Activated CD4-positive, CD25-positive, alpha-beta regulatory T cell (primary cell): ENCODE measurements at regions not wholly inside any gene's neighbourhood (a gene's known extent, or its start where the extent isn't known, plus 50 kb on each side); places are given as distances from the start of the nearest gene placed in this dataset.

Source experiments
- DNase-seq, 4 experiments: peaks; one replicate each; lab custom pipeline; 2025; lab: John Stamatoyannopoulos, UW

GRCh38 chr10:78742730-78743615 is 325.8 kb upstream of the ZMIZ1 start:
- no peak for DNase-seq

- no peak for DNase-seq
Measured at GRCh38 chr10:78744056-78744455, 324.7 kb upstream of the ZMIZ1 start.

GRCh38 chr10:78744491-78745090 is 324.2 kb upstream of the ZMIZ1 start:
- no peak for DNase-seq

GRCh38 chr10:78745441-78745840 is 323.3 kb upstream of the ZMIZ1 start:
- no peak for DNase-seq

- no peak for DNase-seq
Measured at GRCh38 chr10:78746155-78746763, 322.5 kb upstream of the ZMIZ1 start.

DNA sequence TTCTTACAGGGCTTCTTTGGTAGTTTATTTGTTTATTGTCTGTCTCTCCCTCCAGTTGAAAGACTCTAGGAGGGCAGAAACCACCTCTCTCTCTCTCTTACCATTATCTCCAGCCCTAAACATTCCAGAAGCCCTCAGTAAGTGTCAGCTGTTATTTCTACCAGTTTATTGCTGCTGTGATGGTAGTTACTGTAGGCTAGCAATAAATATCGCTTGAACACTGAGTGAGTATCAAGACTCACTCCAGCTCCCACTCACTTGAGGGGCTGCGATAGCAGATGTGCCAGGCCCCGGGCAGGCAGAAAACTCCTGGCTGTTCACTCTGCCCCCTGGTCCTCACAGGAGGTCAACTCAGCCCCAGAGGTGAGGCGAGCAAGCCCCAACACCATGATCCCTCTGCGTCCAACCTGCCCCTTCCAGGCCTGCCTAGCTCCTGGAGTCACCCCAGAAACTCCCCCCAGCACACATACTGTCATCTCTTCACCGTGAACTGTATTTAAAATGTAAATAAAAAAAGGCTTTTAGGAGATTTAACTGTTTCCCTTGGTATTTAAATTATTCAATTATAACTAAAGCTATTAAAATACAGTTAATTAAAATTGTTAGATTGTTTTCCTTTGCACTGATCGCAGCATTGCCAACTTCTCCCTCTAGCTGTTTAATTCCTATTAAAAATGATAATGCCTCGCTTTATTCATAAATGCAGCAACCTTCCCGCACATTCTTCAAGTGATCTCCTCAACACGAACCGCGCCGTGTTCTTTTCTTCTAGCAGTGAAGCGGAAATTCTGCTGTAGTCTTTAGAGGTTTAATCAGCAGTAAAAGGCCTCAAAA is 321.1 kb upstream of the ZMIZ1 start:
- DNase-seq = no peak

DNA sequence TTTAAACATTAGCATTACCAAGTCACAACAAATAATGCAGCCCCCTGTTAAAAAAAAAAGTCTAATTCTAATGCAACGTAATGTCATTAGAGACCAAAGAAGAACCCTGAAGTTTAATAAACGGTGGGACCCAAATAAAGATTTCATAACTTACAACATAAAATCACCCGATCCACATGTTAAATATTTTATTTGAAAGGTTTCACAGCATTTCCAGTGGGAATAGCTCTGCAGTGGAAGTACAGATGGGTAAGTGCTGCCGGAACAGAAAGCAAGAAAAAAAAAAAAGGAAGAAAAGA is 320.6 kb upstream of the ZMIZ1 start:
- no peak for DNase-seq

DNA sequence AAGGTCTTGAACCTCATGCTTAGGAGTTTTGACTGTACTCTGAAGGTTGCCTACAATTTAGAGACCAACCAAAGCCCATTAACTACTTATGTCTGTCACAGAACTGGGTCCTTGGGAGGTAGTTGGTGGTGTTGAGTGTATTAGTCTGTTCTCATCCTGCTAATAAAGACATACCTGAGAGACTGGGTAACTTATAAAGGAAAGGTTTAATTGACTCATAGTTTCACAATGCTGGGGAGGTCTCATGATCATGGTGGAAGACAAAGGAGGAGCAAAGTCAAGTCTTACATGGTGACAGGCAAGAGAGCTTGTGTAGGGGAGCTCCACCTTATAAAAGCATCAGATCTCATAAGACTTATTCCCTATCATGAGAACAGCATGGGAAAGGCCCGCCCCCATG is 319.6 kb upstream of the ZMIZ1 start:
- no peak for DNase-seq

- no peak for DNase-seq
Measured at GRCh38 chr10:78749898-78750297, 318.9 kb upstream of the ZMIZ1 start.

DNA sequence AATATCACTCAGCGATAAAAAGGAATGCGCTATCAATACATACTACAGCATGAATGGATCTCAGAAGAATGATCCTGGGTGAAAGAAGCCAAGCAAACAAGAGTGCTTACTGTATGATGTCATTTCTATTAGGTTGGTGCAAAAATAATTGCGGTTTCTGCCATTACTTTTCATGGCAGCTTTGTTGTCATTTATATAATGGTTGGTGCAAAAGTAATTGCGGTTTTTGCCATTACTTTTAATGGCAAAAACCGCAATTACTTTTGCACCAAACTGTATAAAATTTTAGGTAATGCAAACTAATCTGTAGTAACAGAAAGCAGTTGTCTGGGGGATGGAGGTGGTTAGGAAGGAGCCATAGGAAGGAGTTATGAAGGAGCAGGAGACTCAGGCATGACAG is 318.3 kb upstream of the ZMIZ1 start:
- DNase-seq = no peak

GRCh38 chr10:78751716-78752115 is 317.1 kb upstream of the ZMIZ1 start:
- no peak for DNase-seq

GRCh38 chr10:78752221-78752620 is 316.5 kb upstream of the ZMIZ1 start:
- no peak for DNase-seq

DNA sequence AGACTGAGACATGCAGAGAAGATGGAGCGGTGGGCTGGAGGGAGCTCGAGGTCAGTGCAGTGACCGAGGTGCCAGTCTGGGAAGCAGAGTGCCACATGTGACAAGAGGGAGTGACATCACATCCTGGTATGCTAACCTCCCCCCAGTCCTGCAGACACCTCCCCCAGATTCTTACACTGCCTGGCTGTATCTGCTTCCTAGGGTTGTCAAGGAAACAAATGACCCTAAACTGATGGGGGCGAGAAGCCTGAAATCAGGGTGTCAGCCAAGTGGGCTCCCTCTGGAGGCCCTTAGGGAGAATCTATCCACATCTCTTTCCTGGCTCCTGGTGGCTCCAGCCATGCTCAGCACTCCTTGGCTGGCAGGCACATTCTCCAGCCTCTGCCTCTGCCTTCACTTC is 316.1 kb upstream of the ZMIZ1 start:
- no peak for DNase-seq

DNA sequence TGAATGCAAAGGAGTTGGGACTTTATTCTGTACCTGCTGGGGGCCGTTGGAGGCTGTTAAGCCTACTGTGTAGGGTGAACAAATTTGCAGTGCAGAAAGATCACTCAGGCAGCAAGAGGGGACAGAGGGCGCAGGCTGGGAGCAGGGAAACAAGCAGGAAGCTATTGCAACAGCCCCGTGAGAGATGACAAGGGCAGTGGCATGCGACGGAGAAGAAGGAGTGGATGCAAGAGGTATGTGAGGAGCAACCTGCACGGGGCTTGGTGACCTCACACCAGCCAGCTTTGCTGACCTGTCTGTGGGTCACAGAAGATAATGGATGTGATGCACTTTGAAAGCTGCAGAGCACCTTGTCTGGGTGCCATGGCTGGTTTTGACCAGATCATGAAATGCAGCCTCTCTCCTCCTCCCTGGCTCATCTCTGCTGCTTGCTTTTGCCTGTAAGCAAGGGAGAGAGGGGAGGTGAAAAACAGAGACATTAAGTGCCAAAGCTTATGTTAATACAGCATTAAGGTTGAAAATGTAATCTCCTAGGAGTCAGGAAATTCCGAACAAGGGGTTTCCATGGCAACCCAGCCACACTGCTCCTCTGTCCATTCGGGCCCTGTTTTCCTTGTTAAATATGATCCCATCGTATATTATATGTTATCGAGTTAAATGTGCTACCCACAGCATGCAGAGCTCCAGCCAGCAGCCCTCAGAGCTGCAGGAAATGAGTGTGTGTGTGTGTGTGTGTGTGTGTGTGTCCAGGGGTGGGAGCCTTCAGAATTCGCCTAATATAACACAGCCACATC is 314.3 kb upstream of the ZMIZ1 start:
- no peak for DNase-seq

DNA sequence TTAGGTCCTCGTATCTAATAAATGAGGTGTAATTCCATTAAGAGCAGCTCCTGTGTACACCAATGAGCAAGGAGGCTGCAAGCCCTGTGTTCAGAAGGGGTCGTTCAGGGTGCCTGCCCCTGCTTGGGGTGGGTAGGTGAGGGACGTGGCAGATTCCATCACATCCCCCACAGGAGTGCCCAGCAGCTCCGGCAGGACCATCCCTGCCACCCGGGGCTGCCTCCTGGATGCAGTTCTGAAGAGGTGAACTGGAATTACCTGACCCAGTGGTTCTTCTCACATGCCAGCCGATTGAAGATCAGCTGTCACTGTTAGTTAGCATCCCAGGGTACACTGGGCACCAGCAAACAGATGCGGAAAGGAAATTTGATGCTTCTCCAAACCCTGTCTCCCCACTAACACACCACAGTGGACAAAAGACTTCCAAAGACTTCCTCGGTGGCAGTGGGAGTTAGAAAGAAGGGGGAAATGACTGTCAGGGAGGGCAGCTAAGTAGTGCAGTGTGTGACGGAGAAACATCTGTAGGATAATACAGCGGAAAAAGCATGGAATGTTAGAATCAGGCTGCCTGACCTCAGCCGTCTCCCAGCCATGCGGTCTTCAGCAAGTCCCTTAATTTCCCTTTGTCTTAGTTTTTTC is 313.6 kb upstream of the ZMIZ1 start:
- DNase-seq = no peak

GRCh38 chr10:78755877-78756455 is 312.8 kb upstream of the ZMIZ1 start:
- no peak for DNase-seq

DNA sequence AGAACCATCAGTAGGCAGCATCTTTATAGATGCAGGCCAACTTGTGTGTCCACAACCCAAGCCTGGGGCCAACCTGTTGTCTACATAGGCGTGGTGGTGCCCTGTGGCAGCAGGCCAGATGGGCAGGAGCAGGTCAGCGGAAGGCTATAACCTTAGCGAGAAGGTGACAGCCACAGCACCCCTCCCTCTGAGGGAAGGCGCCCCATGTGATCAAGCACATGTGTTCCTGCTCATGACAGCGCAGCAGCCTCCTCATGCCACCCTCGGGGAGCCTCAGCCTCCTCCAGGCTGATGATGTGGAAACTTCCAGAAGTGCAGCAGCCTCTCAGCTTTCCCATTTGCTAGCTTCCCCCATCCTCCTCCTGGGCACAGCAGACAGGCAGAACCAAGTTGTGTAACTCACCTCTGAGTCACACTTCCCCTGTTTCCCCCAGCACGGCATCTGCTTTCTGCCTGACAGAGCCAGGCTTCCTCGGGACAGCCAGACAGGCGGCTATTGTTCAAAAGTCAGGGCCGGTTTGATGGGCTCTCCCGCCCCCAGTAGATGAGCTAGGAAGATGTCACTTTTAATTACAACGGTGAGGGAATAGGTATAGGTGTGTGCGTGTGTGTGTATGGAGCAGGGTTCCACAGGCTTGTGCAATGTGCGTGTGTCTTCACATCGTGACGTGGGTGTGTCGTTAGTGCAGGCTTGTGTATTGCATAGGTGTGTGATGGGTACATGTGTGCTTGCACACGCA is 312.0 kb upstream of the ZMIZ1 start:
- DNase-seq = no peak

GRCh38 chr10:78757344-78757925 is 311.3 kb upstream of the ZMIZ1 start:
- no peak for DNase-seq

DNA sequence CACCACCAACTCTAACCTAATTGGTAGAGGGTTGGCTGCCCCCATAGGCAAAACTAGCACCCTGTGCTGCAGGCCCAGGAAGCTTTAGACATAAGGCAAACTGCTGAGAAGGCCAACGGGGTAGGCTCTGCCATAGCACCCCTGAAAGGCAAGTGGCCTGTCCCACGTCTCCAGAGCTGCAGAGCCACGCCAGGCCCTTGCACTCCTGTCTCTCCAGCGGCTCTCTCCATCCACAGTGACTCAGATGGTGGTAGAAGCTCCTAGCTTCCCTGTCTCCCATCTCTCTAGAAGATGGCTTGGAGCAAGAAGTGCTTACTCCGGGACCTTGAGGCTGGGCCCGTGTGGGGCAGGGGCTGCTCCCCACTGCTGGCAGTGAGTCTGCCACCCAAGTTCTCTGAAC is 310.6 kb upstream of the ZMIZ1 start:
- no peak for DNase-seq
